Activated CD4-positive, alpha-beta T cell treated with anti-CD3 and anti-CD28 coated beads for 36 hours (primary cell): ENCODE measurements at regions not wholly inside any gene's neighbourhood (a gene's known extent, or its start where the extent isn't known, plus 50 kb on each side); places are given as distances from the start of the nearest gene placed in this dataset.

Source experiments
- ATAC-seq: fragments of 200-7000 bp; cut with Tn5 transposase; one replicate; pipeline ENCODE4 v1.10.0; 2021; ENCODE audit warnings: mild to moderate bottlenecking, moderate library complexity
- CTCF ChIA-PET: fragments of 350-600 bp; sonication (Branson Sonifier 250); formaldehyde crosslinking; loops from one replicate; lab custom pipeline; 2021; ENCODE audit warnings: antibody characterized with exemption; lab: Charles Lee
- POLR2A ChIA-PET: fragments of 350-600 bp; sonication (Branson Sonifier 250); formaldehyde crosslinking; loops from one replicate; lab custom pipeline; 2021; ENCODE audit warnings: antibody characterized with exemption, inconsistent platforms; lab: Charles Lee
- DNase-seq: peaks from one replicate; pipeline ENCODE4 v3.0.0-alpha.2; 2020
- H3K27ac Mint-ChIP-seq: one replicate; pipeline ENCODE4 v1.8.0; 2021; ENCODE audit warnings: mixed read lengths
- H3K27me3 Mint-ChIP-seq: one replicate; pipeline ENCODE4 v1.8.0; 2021; ENCODE audit warnings: mixed read lengths
- H3K36me3 Mint-ChIP-seq: one replicate; pipeline ENCODE4 v1.8.0; 2021; ENCODE audit warnings: low read depth, mixed read lengths
- H3K4me1 Mint-ChIP-seq: one replicate; pipeline ENCODE4 v1.8.0; 2021; ENCODE audit warnings: mixed read lengths
- H3K4me3 Mint-ChIP-seq: one replicate; pipeline ENCODE4 v1.8.0; 2021; ENCODE audit warnings: mild to moderate bottlenecking, moderate library complexity, mixed read lengths
- H3K9me3 Mint-ChIP-seq: one replicate; pipeline ENCODE4 v1.8.0; 2021; ENCODE audit warnings: low read depth, mixed read lengths
- intact Hi-C, 2 experiments: fragments of 100-400 bp; cut with DNase I in 1 of 2; cut with micrococcal nuclease in 1 of 2; formaldehyde crosslinking; loops; one replicate each; pipeline versions ENCODE4 v1.14.2 to v1.15.1; 2022 to 2024; cut with DNase I, micrococcal nuclease

- DNase-seq = no peak
- Mint-ChIP-seq H3K27ac (no peak overlapping the region), H3K9me3 (no peaks in the 10 kb centered on the region), H3K36me3 (no peaks in the 10 kb centered on the region), H3K4me1 (no peaks in the 10 kb centered on the region), H3K27me3 (peaks cover 9% of the 10 kb centered on the region), H3K4me3 (no peak overlapping the region)
- intact Hi-C loops = no loop called here
- no peak for ATAC-seq
- ChIA-PET CTCF (no interaction called here), POLR2A (no interaction called here)
Measured at GRCh38 chr1:63014267-63014666, 230.3 kb downstream of the ATG4C start.

- CTCF ChIA-PET = no interaction called here
- H3K4me1 Mint-ChIP-seq = no peaks in the 10 kb centered on the region
- DNase-seq = no peak
Measured at GRCh38 chr1:63022319-63022718, 238.4 kb downstream of the ATG4C start.

GRCh38 chr1:63023171-63023570 lies 239.2 kb downstream of the ATG4C start:
- H3K4me1 Mint-ChIP-seq = no peaks in the 10 kb centered on the region
- H3K4me3 Mint-ChIP-seq = no peak overlapping the region
- H3K36me3 Mint-ChIP-seq = no peaks in the 10 kb centered on the region
- POLR2A ChIA-PET = interaction anchor here (0.6 kb wide), 1 partner anchor 116 kb away, joined by 6 read pairs; no protein-coding TSS in a partner anchor
- peaks cover 5% of the 10 kb centered on the region for H3K27me3 Mint-ChIP-seq
- intact Hi-C loops = no loop called here
- ATAC-seq (no peak), DNase-seq (no peak)
- H3K9me3 Mint-ChIP-seq = peaks cover 4% of the 10 kb centered on the region
- H3K27ac Mint-ChIP-seq = no peak overlapping the region
- CTCF ChIA-PET = no interaction called here

More at GRCh38 chr1:63022319-63022718, 238.4 kb downstream of the ATG4C start:
- Mint-ChIP-seq H3K4me3 (no peak overlapping the region), H3K27me3 (peaks cover 7% of the 10 kb centered on the region), H3K9me3 (peaks cover 4% of the 10 kb centered on the region), H3K36me3 (no peaks in the 10 kb centered on the region), H3K27ac (no peak overlapping the region)
- ATAC-seq = no peak
- POLR2A ChIA-PET = no interaction called here
- intact Hi-C loops = no loop called here

- H3K9me3 Mint-ChIP-seq = peaks cover 4% of the 10 kb centered on the region
- ATAC-seq (no peak), DNase-seq (no peak)
- no peak overlapping the region for H3K4me3 Mint-ChIP-seq
- H3K27me3 Mint-ChIP-seq = peaks cover 5% of the 10 kb centered on the region
- H3K4me1 Mint-ChIP-seq = no peaks in the 10 kb centered on the region
- ChIA-PET POLR2A (interaction anchor here (0.6 kb wide), 1 partner anchor 117 kb away, joined by 6 read pairs; no protein-coding TSS in a partner anchor), CTCF (no interaction called here)
- H3K36me3 Mint-ChIP-seq = no peaks in the 10 kb centered on the region
- no peak overlapping the region for H3K27ac Mint-ChIP-seq
- intact Hi-C loops = no loop called here
Measured at GRCh38 chr1:63023637-63024036, 239.7 kb downstream of the ATG4C start.

- intact Hi-C loops = no loop called here
- CTCF ChIA-PET = no interaction called here
- no peaks in the 10 kb centered on the region for H3K4me1 Mint-ChIP-seq
Measured at GRCh38 chr1:63024132-63024531, 240.2 kb downstream of the ATG4C start.

GRCh38 chr1:63027176-63027575 lies 243.2 kb downstream of the ATG4C start:
- Mint-ChIP-seq H3K36me3 (no peaks in the 10 kb centered on the region), H3K27ac (no peak overlapping the region), H3K4me3 (no peak overlapping the region), H3K27me3 (peaks cover 5% of the 10 kb centered on the region), H3K4me1 (no peaks in the 10 kb centered on the region), H3K9me3 (peaks cover 4% of the 10 kb centered on the region)
- POLR2A ChIA-PET = no interaction called here
- DNase-seq (no peak), ATAC-seq (no peak)
- CTCF ChIA-PET = no interaction called here
- intact Hi-C loops = no loop called here

More at GRCh38 chr1:63024132-63024531, 240.2 kb downstream of the ATG4C start:
- no peak for ATAC-seq
- H3K9me3 Mint-ChIP-seq = peaks cover 4% of the 10 kb centered on the region
- H3K36me3 Mint-ChIP-seq = no peaks in the 10 kb centered on the region
- H3K4me3 Mint-ChIP-seq = no peak overlapping the region
- no peak for DNase-seq
- peaks cover 5% of the 10 kb centered on the region for H3K27me3 Mint-ChIP-seq
- POLR2A ChIA-PET = no interaction called here
- H3K27ac Mint-ChIP-seq = no peak overlapping the region

GRCh38 chr1:63032171-63032570 lies 248.2 kb downstream of the ATG4C start:
- ChIA-PET POLR2A (no interaction called here), CTCF (no interaction called here)
- no peaks in the 10 kb centered on the region for H3K36me3 Mint-ChIP-seq
- H3K27me3 Mint-ChIP-seq = no peaks in the 10 kb centered on the region
- H3K4me1 Mint-ChIP-seq = no peaks in the 10 kb centered on the region
- no peak for DNase-seq
- no peaks in the 10 kb centered on the region for H3K9me3 Mint-ChIP-seq
- intact Hi-C loops = no loop called here
- H3K4me3 Mint-ChIP-seq = no peak overlapping the region
- no peak overlapping the region for H3K27ac Mint-ChIP-seq
- no peak for ATAC-seq

GRCh38 chr1:63033211-63033610 lies 249.3 kb downstream of the ATG4C start:
- ChIA-PET CTCF (no interaction called here), POLR2A (no interaction called here)
- Mint-ChIP-seq H3K36me3 (no peaks in the 10 kb centered on the region), H3K4me1 (no peaks in the 10 kb centered on the region), H3K27me3 (no peaks in the 10 kb centered on the region), H3K9me3 (no peaks in the 10 kb centered on the region), H3K4me3 (no peak overlapping the region), H3K27ac (no peak overlapping the region)
- DNase-seq (no peak), ATAC-seq (no peak)
- intact Hi-C loops = no loop called here

- intact Hi-C loops = no loop called here
- Mint-ChIP-seq H3K4me1 (no peaks in the 10 kb centered on the region), H3K36me3 (no peaks in the 10 kb centered on the region), H3K9me3 (no peaks in the 10 kb centered on the region), H3K27me3 (no peaks in the 10 kb centered on the region), H3K27ac (no peak overlapping the region), H3K4me3 (no peak overlapping the region)
- ATAC-seq = no peak
- no peak for DNase-seq
- ChIA-PET POLR2A (no interaction called here), CTCF (no interaction called here)
Measured at GRCh38 chr1:63034256-63034655, 250.3 kb downstream of the ATG4C start.

GRCh38 chr1:63038586-63038985 lies 254.7 kb downstream of the ATG4C start:
- ChIA-PET CTCF (no interaction called here), POLR2A (no interaction called here)
- no peak for DNase-seq
- no peaks in the 10 kb centered on the region for H3K9me3 Mint-ChIP-seq
- no peak overlapping the region for H3K4me3 Mint-ChIP-seq
- H3K27me3 Mint-ChIP-seq = no peaks in the 10 kb centered on the region
- no peak overlapping the region for H3K27ac Mint-ChIP-seq
- H3K36me3 Mint-ChIP-seq = no peaks in the 10 kb centered on the region
- intact Hi-C loops = no loop called here
- no peaks in the 10 kb centered on the region for H3K4me1 Mint-ChIP-seq
- ATAC-seq = no peak

- H3K4me3 Mint-ChIP-seq = no peak overlapping the region
- no peaks in the 10 kb centered on the region for H3K36me3 Mint-ChIP-seq
- POLR2A ChIA-PET = no interaction called here
- CTCF ChIA-PET = interaction anchor here (0.9 kb wide), 1 partner anchor 52 kb away, joined by 3 read pairs; no protein-coding TSS in a partner anchor
- no peak overlapping the region for H3K27ac Mint-ChIP-seq
- intact Hi-C loops = no loop called here
- no peaks in the 10 kb centered on the region for H3K27me3 Mint-ChIP-seq
- ATAC-seq (no peak), DNase-seq (no peak)
- no peaks in the 10 kb centered on the region for H3K9me3 Mint-ChIP-seq
- H3K4me1 Mint-ChIP-seq = no peaks in the 10 kb centered on the region
Measured at GRCh38 chr1:63041660-63042059, 257.7 kb downstream of the ATG4C start.

- ChIA-PET CTCF (interaction anchor here (0.9 kb wide), 1 partner anchor 51 kb away, joined by 3 read pairs; no protein-coding TSS in a partner anchor), POLR2A (no interaction called here)
- Mint-ChIP-seq H3K4me1 (no peaks in the 10 kb centered on the region), H3K9me3 (no peaks in the 10 kb centered on the region), H3K27ac (no peak overlapping the region), H3K4me3 (no peak overlapping the region), H3K36me3 (no peaks in the 10 kb centered on the region), H3K27me3 (no peaks in the 10 kb centered on the region)
- no peak for ATAC-seq
- intact Hi-C loops = no loop called here
- no peak for DNase-seq
Measured at GRCh38 chr1:63042278-63042677, 258.3 kb downstream of the ATG4C start.

GRCh38 chr1:63046539-63046938 lies 262.6 kb downstream of the ATG4C start:
- ATAC-seq (no peak), DNase-seq (no peak)
- Mint-ChIP-seq H3K9me3 (no peaks in the 10 kb centered on the region), H3K27me3 (peaks cover 9% of the 10 kb centered on the region), H3K27ac (no peak overlapping the region), H3K4me1 (no peaks in the 10 kb centered on the region), H3K36me3 (no peaks in the 10 kb centered on the region), H3K4me3 (no peak overlapping the region)
- intact Hi-C loops = no loop called here
- POLR2A ChIA-PET = no interaction called here
- CTCF ChIA-PET = no interaction called here
